IMR-90 (cell line): ENCODE measurements at regions not wholly inside any gene's neighbourhood (a gene's known extent, or its start where the extent isn't known, plus 50 kb on each side); places are given as distances from the start of the nearest gene placed in this dataset.

ENCODE experiments used
- ATAC-seq: fragments of 200-7000 bp; cut with Tn5 transposase; 2 replicates; pipeline ENCODE4 v1.9.1; 2020; ENCODE audit warnings: low read depth, mild to moderate bottlenecking, moderate library complexity
- BruUV-seq: library from RNA; stranded (reverse); fragments of 400-500 nt; replicated peaks from 2 replicates; lab custom pipeline; 2021; lab: Mats Ljungman, UMichigan
- CTCF ChIA-PET: fragments of 300-600 bp; formaldehyde crosslinking; extraction: SDS; loops from one replicate; lab custom pipeline; 2021; ENCODE audit warnings: antibody characterized with exemption; lab: Yijun Ruan, JAX
- POLR2A ChIA-PET: fragments of 300-600 bp; sonication (Branson Sonifier 250); formaldehyde crosslinking; loops from one replicate; lab custom pipeline; 2022; ENCODE audit warnings: antibody characterized with exemption; ENCODE audit not compliant: unreplicated experiment; lab: Charles Lee
- DNase-seq: peaks from one replicate; pipeline ENCODE4 v3.0.0; 2013
- H2AFZ ChIP-seq: replicated peaks from 2 replicates; pipeline ENCODE3; 2013; ENCODE audit warnings: low read length, mild to moderate bottlenecking; ENCODE audit not compliant: poor library complexity
- H2AK5ac ChIP-seq: 2 replicates; pipeline ENCODE4 v1.6.1; 2013; ENCODE audit warnings: low read depth, low read length, inconsistent platforms
- H2AK9ac ChIP-seq: replicated peaks from 2 replicates; pipeline ENCODE3; 2013; ENCODE audit warnings: mild to moderate bottlenecking, low read depth, low read length, moderate library complexity; ENCODE audit not compliant: poor library complexity
- H2BK120ac ChIP-seq: 2 replicates; pipeline ENCODE4 v1.6.1; 2013; ENCODE audit warnings: low read depth, low read length, inconsistent platforms
- H2BK15ac ChIP-seq: 3 replicates; pipeline ENCODE4 v1.6.1; 2013; ENCODE audit warnings: low read depth, low read length, inconsistent platforms
- H2BK20ac ChIP-seq: 2 replicates; pipeline ENCODE4 v1.6.1; 2013; ENCODE audit warnings: low read depth, mild to moderate bottlenecking, inconsistent platforms, low read length, moderate library complexity
- H2BK5ac ChIP-seq: 2 replicates; pipeline ENCODE4 v1.6.1; 2013; ENCODE audit warnings: mild to moderate bottlenecking, low read depth, low read length, inconsistent platforms; ENCODE audit not compliant: poor library complexity, severe bottlenecking
- H3K14ac ChIP-seq: replicated peaks from 2 replicates; pipeline ENCODE4 v1.6.1; 2013; ENCODE audit warnings: low read depth, low read length, inconsistent platforms
- H3K18ac ChIP-seq: 2 replicates; pipeline ENCODE4 v1.6.1; 2013; ENCODE audit warnings: low read depth, low read length, control low read depth
- H3K23ac ChIP-seq: 2 replicates; pipeline ENCODE4 v1.6.1; 2013; ENCODE audit warnings: low read depth, low read length, inconsistent platforms
- H3K27ac ChIP-seq: 2 replicates; pipeline ENCODE4 v1.5.1; 2013; ENCODE audit warnings: mild to moderate bottlenecking, control low read depth, low read length; ENCODE audit not compliant: insufficient read depth
- H3K27me3 ChIP-seq: 2 replicates; pipeline ENCODE4 v1.6.1; 2013; ENCODE audit warnings: low read length; ENCODE audit not compliant: control insufficient read depth, insufficient read depth
- H3K36me3 ChIP-seq: 2 replicates; pipeline ENCODE4 v1.6.1; 2013; ENCODE audit warnings: low read length, mixed read lengths; ENCODE audit not compliant: control insufficient read depth, insufficient read depth
- H3K4ac ChIP-seq: 2 replicates; pipeline ENCODE4 v1.6.1; 2013; ENCODE audit warnings: low read depth, low read length, inconsistent platforms
- H3K4me1 ChIP-seq: 2 replicates; pipeline ENCODE4 v1.6.1; 2013; ENCODE audit warnings: low read length, mixed read lengths; ENCODE audit not compliant: control insufficient read depth, insufficient read depth
- H3K4me2 ChIP-seq: 2 replicates; pipeline ENCODE4 v1.6.1; 2013; ENCODE audit warnings: low read depth, mild to moderate bottlenecking, control low read depth, low read length, moderate library complexity
- H3K4me3 ChIP-seq: 2 replicates; pipeline ENCODE4 v1.5.1; 2013; ENCODE audit warnings: low read depth, mild to moderate bottlenecking, control low read depth, low read length, moderate library complexity; ENCODE audit not compliant: insufficient read depth
- H3K56ac ChIP-seq: 2 replicates; pipeline ENCODE4 v1.6.1; 2013; ENCODE audit warnings: low read length, inconsistent platforms; ENCODE audit not compliant: insufficient read depth; ENCODE audit errors: extremely low read depth
- H3K79me1 ChIP-seq, 2 experiments: 2 replicates each; pipeline ENCODE4 v1.6.1; 2013; ENCODE audit warnings: low read length in 2 of 2, inconsistent platforms in 1 of 2, low read depth in 1 of 2
- H3K9ac ChIP-seq: 2 replicates; pipeline ENCODE4 v1.6.1; 2013; ENCODE audit warnings: low read depth, low read length, control low read depth
- H3K9me1 ChIP-seq: 2 replicates; pipeline ENCODE4 v1.6.1; 2013; ENCODE audit warnings: low read length, inconsistent platforms; ENCODE audit not compliant: insufficient read depth
- H3K9me3 ChIP-seq: 2 replicates; pipeline ENCODE4 v1.6.1; 2013; ENCODE audit warnings: low read length; ENCODE audit not compliant: control insufficient read depth, insufficient read depth
- H4K20me1 ChIP-seq: 2 replicates; pipeline ENCODE4 v1.6.1; 2013; ENCODE audit warnings: low read length, inconsistent platforms; ENCODE audit not compliant: insufficient read depth
- H4K5ac ChIP-seq: 2 replicates; pipeline ENCODE4 v1.6.1; 2013; ENCODE audit warnings: mild to moderate bottlenecking, low read depth, low read length, control low read depth
- H4K8ac ChIP-seq, 2 experiments: 2 replicates each; pipeline ENCODE4 v1.6.1; 2013; ENCODE audit warnings: low read depth in 2 of 2, low read length in 2 of 2, control low read depth in 1 of 2, inconsistent platforms in 1 of 2
- H4K91ac ChIP-seq: 2 replicates; pipeline ENCODE4 v1.6.1; 2013; ENCODE audit warnings: low read depth, low read length, inconsistent platforms; ENCODE audit not compliant: insufficient read depth
- BHLHE40 ChIP-seq: fragments of 150-350 bp; IDR thresholded peaks from 2 replicates; pipeline ENCODE4 v1.6.1; 2016; ENCODE audit warnings: mild to moderate bottlenecking, low read depth, low read length
- CEBPB ChIP-seq: IDR thresholded peaks from 2 replicates; pipeline ENCODE4 v1.6.1; 2012; ENCODE audit warnings: low read depth, low read length, improper control_type of control experiment
- CHD1 ChIP-seq: IDR thresholded peaks from 2 replicates; pipeline ENCODE4 v1.6.1; 2012; ENCODE audit warnings: low read depth, low read length, improper control_type of control experiment
- MAFK ChIP-seq: IDR thresholded peaks from 2 replicates; pipeline ENCODE4 v1.6.1; 2012; ENCODE audit warnings: low read depth, low read length, improper control_type of control experiment
- SMC3 ChIP-seq: fragments of 150-350 bp; IDR thresholded peaks from 2 replicates; pipeline ENCODE4 v1.6.1; 2016; ENCODE audit warnings: low read depth, mild to moderate bottlenecking, antibody characterized with exemption, low read length, moderate library complexity
- WGBS, 2 experiments: methylation state at CpG; one replicate each; pipeline versions ENCODE4 v1.1.5 to v1.1.7; 2013; ENCODE audit warnings: missing lambda C conversion rate in 2 of 2; ENCODE audit not compliant: insufficient read length in 1 of 2; ENCODE audit errors: extremely low coverage in 2 of 2; 5-methylcytosine and 5-hydroxymethylcytosine counted together
- dilution Hi-C: fragments of 300-500 bp; cut with HindIII; formaldehyde crosslinking; loops from one replicate; pipeline ENCODE4 v1.14.3; 2018; ENCODE audit warnings: low sequenced_read_pairs; ENCODE audit not compliant: unreplicated experiment
- in situ Hi-C: fragments of 300-500 bp; cut with MboI; formaldehyde crosslinking; loops from 3 replicates; pipeline ENCODE4 v1.14.3; 2019; ENCODE audit warnings: low sequenced_read_pairs, inconsistent platforms, mixed read lengths
- intact Hi-C: fragments of 100-400 bp; cut with micrococcal nuclease; formaldehyde crosslinking; loops from 2 replicates; pipeline ENCODE4 v1.10.0; 2022
- TF ChIP-seq, protein P1 (sequence below): fragments of 150-350 bp; IDR thresholded peaks from 2 replicates; pipeline ENCODE4 v1.6.1; 2016; ENCODE audit warnings: low read depth, mild to moderate bottlenecking, low read length, moderate library complexity, borderline replicate concordance

DNA sequence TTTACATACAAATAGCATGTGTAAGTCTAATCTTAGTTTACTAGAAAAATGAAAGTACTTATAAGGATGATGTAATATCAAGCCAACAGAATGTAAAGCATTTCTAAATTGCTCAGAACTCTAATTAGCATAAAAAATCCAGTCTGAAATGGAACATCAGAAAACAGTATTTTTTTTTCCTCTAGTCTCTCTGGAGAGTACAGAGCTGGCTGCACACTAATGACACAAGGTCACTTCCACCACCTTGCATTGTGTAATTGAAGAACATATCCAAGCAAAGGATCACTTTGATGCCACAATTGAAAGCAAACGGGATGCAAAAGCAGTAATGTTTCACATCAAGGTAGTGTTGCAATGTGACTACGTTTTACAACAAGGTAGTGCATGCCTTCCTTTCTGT, 548.0 kb upstream of the LUZP2 start:
- 100% methylated on average over 1 of the region's 2 CpGs; no CpG with 5 or more reads in 1 of the 2 experiments for WGBS, 2 experiments

More for the DNA sequence above, 548.0 kb upstream of the LUZP2 start:
- Histone ChIP-seq H4K8ac (peak overlapping the region; percentile 53 to 95; a peak in 3 of 4 replicates), H3K27ac (peak overlapping the region; percentile 81; the same call in 1 of the 2 replicates), H2BK120ac (peak overlapping the region; percentile 99), H3K4me1 (peaks cover 7% of the 10 kb centered on the region), H4K5ac (peak overlapping the region; percentile 95), H3K56ac (peak overlapping the region; percentile 43; the same call in 1 of the 2 replicates), H3K18ac (peak overlapping the region; percentile 98), H2BK5ac (peak overlapping the region; percentile 97), H3K27me3 (no peaks in the 10 kb centered on the region), H2AK9ac (peak overlapping the region; percentile 76), H4K20me1 (no peaks in the 10 kb centered on the region), H3K14ac (peak overlapping the region; percentile 95), H2AK5ac (peak overlapping the region; percentile 97), H2AFZ (peak overlapping the region; percentile 45), H3K4ac (peak overlapping the region; percentile 94), H4K91ac (peak overlapping the region; percentile 90), H3K4me3 (no peak overlapping the region), H3K79me1 (no peaks in the 10 kb centered on the region), H3K4me2 (peak overlapping the region; percentile 51; the same call in 1 of the 2 replicates), H2BK15ac (peak overlapping the region; percentile 98; the same call in 2 of the 3 replicates), H2BK20ac (peak overlapping the region; percentile 98), H3K9me1 (peaks cover 7% of the 10 kb centered on the region; the same call in 1 of the 2 replicates), H3K9me3 (no peaks in the 10 kb centered on the region), H3K23ac (peak overlapping the region; percentile 95), H3K36me3 (no peaks in the 10 kb centered on the region), H3K9ac (no peak overlapping the region; the same call in 1 of the 2 replicates)
- ChIA-PET CTCF (interaction anchor here (0.8 kb wide), 1 partner anchor 76 kb away, joined by 3 read pairs; no protein-coding TSS in a partner anchor), POLR2A (no interaction called here)
- ATAC-seq = peak; percentile 13; the same call in 1 of the 2 replicates
- intact Hi-C loops = loop anchor here (5.0 kb wide), 1 partner anchor 128 kb away; no protein-coding TSS in a partner anchor
- peak; percentile 29 for DNase-seq
- in situ Hi-C loops = no loop called here
- dilution Hi-C loops = no loop called here
- TF ChIP-seq BHLHE40 (no peak), SMC3 (no peak), CEBPB (peak; percentile 42; the same call in 1 of the 2 replicates), MAFK (no peak), CHD1 (no peak)
- TF ChIP-seq, protein P1, sequence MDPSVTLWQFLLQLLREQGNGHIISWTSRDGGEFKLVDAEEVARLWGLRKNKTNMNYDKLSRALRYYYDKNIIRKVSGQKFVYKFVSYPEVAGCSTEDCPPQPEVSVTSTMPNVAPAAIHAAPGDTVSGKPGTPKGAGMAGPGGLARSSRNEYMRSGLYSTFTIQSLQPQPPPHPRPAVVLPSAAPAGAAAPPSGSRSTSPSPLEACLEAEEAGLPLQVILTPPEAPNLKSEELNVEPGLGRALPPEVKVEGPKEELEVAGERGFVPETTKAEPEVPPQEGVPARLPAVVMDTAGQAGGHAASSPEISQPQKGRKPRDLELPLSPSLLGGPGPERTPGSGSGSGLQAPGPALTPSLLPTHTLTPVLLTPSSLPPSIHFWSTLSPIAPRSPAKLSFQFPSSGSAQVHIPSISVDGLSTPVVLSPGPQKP = no peak
- BruUV-seq = no TSS peak
